CD4-positive, alpha-beta T cell (primary cell): ENCODE measurements at regions not wholly inside any gene's neighbourhood (a gene's known extent, or its start where the extent isn't known, plus 50 kb on each side); places are given as distances from the start of the nearest gene placed in this dataset.

Experiments
- ATAC-seq: fragments of 200-7000 bp; cut with Tn5 transposase; one replicate; pipeline ENCODE4 v1.10.0; 2022; ENCODE audit warnings: mild to moderate bottlenecking; ENCODE audit not compliant: poor library complexity
- CTCF ChIA-PET: fragments of 350-600 bp; sonication (Branson Sonifier 250); formaldehyde crosslinking; loops from one replicate; lab custom pipeline; 2021; ENCODE audit warnings: antibody characterized with exemption, inconsistent platforms; lab: Charles Lee
- POLR2A ChIA-PET: fragments of 350-600 bp; sonication (Branson Sonifier 250); formaldehyde crosslinking; loops from one replicate; lab custom pipeline; 2021; ENCODE audit warnings: antibody characterized with exemption, inconsistent platforms; lab: Charles Lee
- DNase-seq, 14 experiments: peaks; one replicate each; pipeline ENCODE4 v3.0.0-alpha.2; 2013 to 2020; ENCODE audit warnings: mixed read lengths in 2 of 14
- H3K27ac ChIP-seq, 2 donors: one replicate each; pipeline versions ENCODE4 v1.5.1 to v1.7.0; 2013; ENCODE audit warnings: low read length in 2 of 2, low read depth in 1 of 2, mild to moderate bottlenecking in 1 of 2
- H3K27me3 ChIP-seq, 2 experiments: 1 replicate in 1 of 2; 2 replicates in 1 of 2; pipeline versions ENCODE4 v1.6.1 to v1.7.0; 2013; ENCODE audit warnings: low read length in 2 of 2, control low read depth in 1 of 2, mild to moderate bottlenecking in 1 of 2, moderate library complexity in 1 of 2; ENCODE audit not compliant: insufficient read depth in 2 of 2, control insufficient read depth in 1 of 2
- H3K36me3 ChIP-seq: one replicate; pipeline ENCODE4 v1.6.1; 2013; ENCODE audit warnings: low read length, control low read depth; ENCODE audit not compliant: insufficient read depth
- H3K4me1 ChIP-seq: one replicate; pipeline ENCODE4 v1.6.1; 2013; ENCODE audit warnings: low read length, control low read depth; ENCODE audit not compliant: insufficient read depth
- H3K4me3 ChIP-seq: one replicate; pipeline ENCODE4 v1.5.1; 2013; ENCODE audit warnings: mild to moderate bottlenecking, low read length, moderate library complexity
- H3K9me3 ChIP-seq, 2 experiments: 1 replicate in 1 of 2; 2 replicates in 1 of 2; pipeline versions ENCODE4 v1.6.1 to v1.7.0; 2013; ENCODE audit warnings: low read length in 2 of 2, mild to moderate bottlenecking in 2 of 2, control low read depth in 1 of 2, moderate library complexity in 1 of 2; ENCODE audit not compliant: control insufficient read depth in 1 of 2, insufficient read depth in 1 of 2
- H3K27ac Mint-ChIP-seq: one replicate; pipeline ENCODE4 v1.8.0; 2020; ENCODE audit warnings: mixed read lengths
- H3K27me3 Mint-ChIP-seq: one replicate; pipeline ENCODE4 v1.8.0; 2021; ENCODE audit warnings: mixed read lengths
- H3K36me3 Mint-ChIP-seq: one replicate; pipeline ENCODE4 v1.8.0; 2021; ENCODE audit warnings: low read depth, mixed read lengths
- H3K4me1 Mint-ChIP-seq: one replicate; pipeline ENCODE4 v1.8.0; 2021; ENCODE audit warnings: low read depth, mixed read lengths
- H3K4me3 Mint-ChIP-seq: one replicate; pipeline ENCODE4 v1.8.0; 2020; ENCODE audit warnings: mild to moderate bottlenecking, mixed read lengths
- H3K9me3 Mint-ChIP-seq: one replicate; pipeline ENCODE4 v1.8.0; 2020; ENCODE audit warnings: mixed read lengths
- CTCF ChIP-seq: fragments of 200-600 bp; IDR thresholded peaks from one replicate; pipeline ENCODE4 v1.8.0; 2022; ENCODE audit warnings: antibody characterized with exemption, mild to moderate bottlenecking
- intact Hi-C, 2 experiments: fragments of 100-400 bp; cut with DNase I in 1 of 2; cut with micrococcal nuclease in 1 of 2; formaldehyde crosslinking; loops; one replicate each; pipeline versions ENCODE4 v1.15.1 to v1.9.0; 2023 to 2025; cut with DNase I, micrococcal nuclease

GRCh38 chr16:65752522-65752844 is 614.0 kb upstream of the CDH5 start:
- H3K27ac ChIP-seq: no peak overlapping the region
- H3K27me3 Mint-ChIP-seq: no peaks in the 10 kb centered on the region
- no peaks in the 10 kb centered on the region for H3K4me1 Mint-ChIP-seq
- intact Hi-C loops: no loop called here
- no peaks in the 10 kb centered on the region for H3K36me3 Mint-ChIP-seq
- no peak for DNase-seq
- H3K4me1 ChIP-seq: no peaks in the 10 kb centered on the region
- TF ChIP-seq CTCF: no peak
- no peaks in the 10 kb centered on the region for H3K36me3 ChIP-seq
- H3K4me3 ChIP-seq: no peak overlapping the region
- CTCF ChIA-PET: no interaction called here
- no peaks in the 10 kb centered on the region for H3K9me3 Mint-ChIP-seq
- H3K27ac Mint-ChIP-seq: no peak overlapping the region
- no peak overlapping the region for H3K4me3 Mint-ChIP-seq
- POLR2A ChIA-PET: no interaction called here
- H3K9me3 ChIP-seq: peaks cover 0 to 8% of the 10 kb centered on the region in 2 experiments
- ATAC-seq: no peak
- no peaks in the 10 kb centered on the region for H3K27me3 ChIP-seq

- intact Hi-C loops: no loop called here
- Histone ChIP-seq H3K27me3 (no peaks in the 10 kb centered on the region), H3K36me3 (no peaks in the 10 kb centered on the region), H3K4me3 (no peak overlapping the region), H3K9me3 (peaks cover 0 to 8% of the 10 kb centered on the region in 2 experiments), H3K4me1 (no peaks in the 10 kb centered on the region), H3K27ac (no peak overlapping the region)
- DNase-seq (no peak), ATAC-seq (no peak)
- H3K9me3 Mint-ChIP-seq: no peaks in the 10 kb centered on the region
- no peaks in the 10 kb centered on the region for H3K27me3 Mint-ChIP-seq
- no peak for TF ChIP-seq CTCF
- ChIA-PET CTCF (no interaction called here), POLR2A (no interaction called here)
- no peak overlapping the region for H3K27ac Mint-ChIP-seq
- H3K36me3 Mint-ChIP-seq: no peaks in the 10 kb centered on the region
- H3K4me3 Mint-ChIP-seq: no peak overlapping the region
- H3K4me1 Mint-ChIP-seq: no peaks in the 10 kb centered on the region
These were observed 614.6 kb upstream of the CDH5 start for GRCh38 chr16:65751622-65752521.

- no peaks in the 10 kb centered on the region for H3K27me3 Mint-ChIP-seq
- intact Hi-C loops: no loop called here
- ChIA-PET POLR2A (no interaction called here), CTCF (no interaction called here)
- no peaks in the 10 kb centered on the region for H3K9me3 Mint-ChIP-seq
- DNase-seq (no peak), ATAC-seq (no peak)
- Histone ChIP-seq H3K9me3 (peaks cover 0 to 10% of the 10 kb centered on the region in 2 experiments), H3K36me3 (no peaks in the 10 kb centered on the region), H3K27me3 (no peaks in the 10 kb centered on the region), H3K4me1 (no peaks in the 10 kb centered on the region), H3K27ac (no peak overlapping the region), H3K4me3 (no peak overlapping the region)
- H3K36me3 Mint-ChIP-seq: no peaks in the 10 kb centered on the region
- no peak for TF ChIP-seq CTCF
- no peak overlapping the region for H3K27ac Mint-ChIP-seq
- H3K4me1 Mint-ChIP-seq: no peaks in the 10 kb centered on the region
- no peak overlapping the region for H3K4me3 Mint-ChIP-seq
These were observed 617.0 kb upstream of the CDH5 start for GRCh38 chr16:65749506-65749905.
